ENCODE measurements at regions not wholly inside any gene's neighbourhood (a gene's known extent, or its start where the extent isn't known, plus 50 kb on each side); places are given as distances from the start of the nearest gene placed in this dataset.
"Not testable (repeated sequence)": the region's sequence is repeated elsewhere in the genome, so short reads cannot be mapped to it uniquely, and the experiment has no call there.

DNA sequence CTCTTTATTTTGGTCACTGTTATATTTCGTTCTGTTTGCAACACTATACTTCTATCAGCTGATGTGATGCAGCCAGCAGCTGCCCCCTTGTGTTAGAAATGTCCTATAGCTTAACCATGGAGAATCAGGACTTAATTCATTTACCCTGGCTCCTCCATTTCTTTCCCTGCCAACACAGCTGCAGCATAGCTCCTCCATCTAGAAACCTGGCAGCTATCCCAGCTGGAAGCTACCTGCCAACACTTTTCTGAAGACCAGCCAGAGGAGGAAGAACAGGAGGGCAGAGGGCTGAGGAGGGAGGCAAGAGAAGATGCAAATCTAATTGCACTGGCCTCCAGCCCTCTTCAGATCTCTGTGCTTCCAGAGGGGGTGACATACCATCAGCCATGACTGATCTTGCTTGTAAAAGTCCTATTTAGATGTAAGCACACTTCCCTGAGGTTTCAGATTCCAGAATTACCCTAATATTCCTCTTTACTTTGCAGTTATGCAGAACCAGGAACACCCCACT is 156.8 kb upstream of the TMEM260 start:
- no peak for DNase-seq

GRCh38 chr14:56423544-56423943 is 156.1 kb upstream of the TMEM260 start:
- DNase-seq: no peak

DNA sequence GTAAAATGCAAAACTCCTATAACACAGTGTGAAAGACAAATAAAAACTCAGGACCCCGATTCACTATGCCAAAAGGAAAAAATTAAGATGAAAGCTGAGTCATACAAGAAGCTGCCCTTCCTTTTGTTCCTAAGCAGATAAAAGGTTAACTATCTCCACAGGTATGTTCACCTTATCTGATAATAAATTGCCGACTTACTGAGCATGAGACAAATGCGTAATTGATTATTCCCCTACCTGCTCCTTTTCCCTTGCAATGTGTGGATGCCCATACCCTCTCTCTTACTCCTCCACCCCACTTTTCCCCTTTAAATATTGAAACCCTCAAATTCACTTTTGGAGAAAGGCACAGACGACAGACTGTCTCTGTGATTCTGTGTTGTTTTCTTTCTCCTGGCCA is 148.6 kb upstream of the TMEM260 start:
- no peak for DNase-seq

- no peak for DNase-seq
Observed at GRCh38 chr14:56449670-56450213, 129.9 kb upstream of the TMEM260 start.

- DNase-seq: no peak
Observed at GRCh38 chr14:56452940-56453339, 126.7 kb upstream of the TMEM260 start.

DNA sequence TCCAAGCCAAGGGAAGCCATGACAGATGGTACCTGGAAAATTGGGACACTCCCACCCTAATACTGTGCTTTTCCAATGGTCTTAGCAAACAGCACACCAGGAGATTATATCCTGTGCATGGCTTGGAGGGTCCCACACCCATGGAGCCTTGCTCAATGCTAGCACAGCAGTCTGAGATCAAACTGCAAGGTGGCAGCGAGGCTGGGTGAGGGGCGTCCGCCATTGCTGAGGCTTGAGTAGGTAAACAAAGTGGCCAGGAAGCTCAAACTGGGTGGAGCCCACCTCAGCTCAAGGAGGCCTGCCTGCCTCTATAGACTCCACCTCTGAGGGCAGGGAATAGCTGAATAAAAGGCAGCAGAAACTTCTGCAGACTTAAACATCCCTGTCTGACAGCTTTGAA is 124.9 kb upstream of the TMEM260 start:
- DNase-seq: not testable (repeated sequence)

DNA sequence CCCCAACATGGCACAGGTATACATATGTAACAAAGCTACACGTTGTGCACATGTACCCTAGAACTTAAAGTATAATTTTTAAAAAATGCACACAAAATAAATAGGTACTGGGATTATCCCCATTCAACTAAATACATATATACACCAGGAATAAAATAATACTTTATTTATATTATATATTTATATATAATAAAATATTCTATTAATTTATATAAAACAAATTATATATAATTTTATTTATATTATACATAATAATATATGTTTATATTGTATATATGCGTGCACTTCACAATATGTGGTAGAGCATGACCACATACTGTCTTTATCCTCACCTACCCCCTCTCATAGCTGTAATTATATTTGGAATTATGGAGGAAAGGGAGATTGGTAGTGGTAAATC is 119.1 kb upstream of the TMEM260 start:
- DNase-seq: no peak

DNA sequence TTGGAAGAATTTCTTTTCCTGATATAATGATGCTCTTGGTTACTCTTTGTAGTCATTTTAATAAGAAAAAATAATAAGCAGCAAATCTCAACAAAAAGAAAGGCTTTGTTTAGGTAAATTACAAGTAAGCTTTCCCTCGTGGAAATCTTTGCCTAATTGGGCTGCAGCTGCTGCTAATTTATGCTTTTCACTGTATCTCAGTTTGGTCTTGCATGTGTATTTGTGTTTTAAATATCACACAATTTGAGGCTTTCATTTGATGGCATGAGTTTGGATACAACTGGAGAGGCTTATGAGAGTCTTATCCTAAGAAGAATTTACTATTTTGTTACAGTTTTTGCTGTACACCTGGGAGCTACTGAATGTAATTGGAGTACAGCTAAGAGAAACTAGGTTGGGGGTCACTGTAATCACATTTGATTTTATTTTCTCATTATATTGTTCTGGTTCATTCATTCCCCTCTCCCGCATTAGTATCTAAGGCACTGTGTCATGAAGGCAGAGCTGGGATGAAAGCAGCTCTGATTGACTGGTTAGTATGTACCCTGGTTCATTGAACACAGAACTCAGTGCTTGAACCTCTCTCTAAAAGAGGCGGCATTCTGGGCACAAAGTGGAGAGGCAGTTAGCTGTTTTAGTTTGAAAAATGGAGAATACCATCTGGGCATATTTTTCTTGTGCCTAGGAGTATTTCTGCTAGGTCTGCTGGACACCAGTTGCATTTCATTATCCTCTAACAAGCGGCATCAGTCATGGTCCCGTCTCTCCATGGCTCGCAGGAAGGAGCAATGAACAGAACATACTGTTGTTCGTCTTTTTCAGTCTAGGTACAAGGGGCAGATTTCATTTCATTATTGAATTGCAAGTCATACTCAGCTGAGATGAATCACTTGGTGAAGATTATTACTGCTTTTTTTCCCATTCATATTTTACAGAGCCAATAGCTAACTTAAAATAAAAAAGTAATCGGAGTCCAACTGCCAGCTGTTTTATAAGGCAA is 118.0 kb upstream of the TMEM260 start:
- DNase-seq: no peak

DNA sequence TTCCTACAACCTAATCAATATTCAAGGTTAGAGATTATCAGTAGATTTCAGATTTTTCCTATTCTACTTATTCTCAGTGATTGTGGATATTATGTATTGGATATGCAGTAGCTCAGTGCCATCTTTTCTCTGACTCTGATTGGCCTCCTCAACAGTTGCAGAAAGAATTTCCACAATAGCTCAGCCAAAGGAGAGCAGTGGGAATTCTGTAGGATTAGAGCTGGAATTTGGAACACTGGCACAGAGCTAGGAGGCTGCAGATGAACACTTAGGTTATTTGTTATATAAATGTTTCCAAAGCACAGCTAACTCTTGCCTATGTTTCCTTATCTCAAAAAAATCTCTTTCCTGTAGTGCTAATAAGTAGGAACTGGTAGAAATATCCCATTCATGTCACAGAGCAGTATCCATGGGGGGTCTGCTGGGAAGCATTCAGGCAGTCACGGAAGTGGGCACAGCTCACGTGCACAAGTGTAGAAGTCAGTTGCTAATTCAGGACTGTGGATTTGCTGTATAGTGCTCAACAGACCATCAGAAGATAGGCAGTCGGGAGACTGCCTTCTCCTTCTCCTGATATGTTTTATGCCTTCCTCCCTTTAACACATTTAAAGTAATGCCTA is 116.2 kb upstream of the TMEM260 start:
- no peak for DNase-seq

DNA sequence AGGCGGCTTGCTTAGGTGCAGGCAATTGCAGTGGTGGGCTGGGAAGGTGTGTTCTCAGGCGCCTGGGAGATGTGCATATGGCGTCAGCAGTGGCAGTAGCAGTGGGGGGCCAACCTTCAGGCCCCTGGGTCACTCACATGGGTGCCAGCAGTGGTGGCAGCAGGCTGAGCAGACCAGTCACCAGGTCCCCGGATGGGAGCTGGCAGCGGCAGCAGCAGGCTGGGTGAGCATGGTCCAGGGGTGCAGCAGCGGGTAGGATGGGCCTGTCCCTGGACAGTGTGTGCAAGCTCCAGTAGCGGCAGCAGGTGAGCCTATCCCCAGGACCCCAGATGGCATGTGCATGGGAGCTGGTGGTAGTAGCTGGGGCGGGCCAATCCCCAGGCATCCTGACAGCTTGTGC is 108.5 kb upstream of the TMEM260 start:
- no peak for DNase-seq

GRCh38 chr14:56474419-56475022 is 105.1 kb upstream of the TMEM260 start:
- no peak for DNase-seq

DNA sequence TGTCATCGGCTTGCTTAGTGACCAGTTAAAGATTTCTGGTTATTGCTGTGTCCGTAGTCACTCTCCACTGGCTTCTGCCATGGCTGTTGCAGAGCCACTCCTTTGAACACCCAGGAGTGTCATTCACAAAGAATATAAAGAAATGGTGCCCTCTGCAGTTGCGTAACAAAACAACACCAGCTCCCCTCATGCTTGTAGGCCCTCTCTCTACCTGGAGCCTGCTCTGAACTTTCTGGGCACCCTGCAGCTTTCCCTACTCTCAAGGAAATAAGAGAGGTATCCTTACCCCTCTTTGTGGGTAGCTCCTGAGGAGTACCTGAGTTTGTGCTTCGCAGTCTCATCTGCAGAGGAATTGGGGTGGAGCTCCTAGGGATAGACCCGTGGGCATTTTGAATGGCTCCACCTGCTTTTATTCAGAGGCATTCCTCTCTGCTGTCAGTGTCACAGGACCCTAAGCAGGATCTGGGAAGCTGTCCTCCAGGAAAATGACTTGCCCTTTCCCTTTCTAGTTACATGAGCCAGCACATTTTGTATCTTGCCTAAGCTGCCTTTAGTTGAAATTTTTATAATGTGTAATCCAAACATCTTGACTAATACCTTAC is 97.2 kb upstream of the TMEM260 start:
- no peak for DNase-seq

DNA sequence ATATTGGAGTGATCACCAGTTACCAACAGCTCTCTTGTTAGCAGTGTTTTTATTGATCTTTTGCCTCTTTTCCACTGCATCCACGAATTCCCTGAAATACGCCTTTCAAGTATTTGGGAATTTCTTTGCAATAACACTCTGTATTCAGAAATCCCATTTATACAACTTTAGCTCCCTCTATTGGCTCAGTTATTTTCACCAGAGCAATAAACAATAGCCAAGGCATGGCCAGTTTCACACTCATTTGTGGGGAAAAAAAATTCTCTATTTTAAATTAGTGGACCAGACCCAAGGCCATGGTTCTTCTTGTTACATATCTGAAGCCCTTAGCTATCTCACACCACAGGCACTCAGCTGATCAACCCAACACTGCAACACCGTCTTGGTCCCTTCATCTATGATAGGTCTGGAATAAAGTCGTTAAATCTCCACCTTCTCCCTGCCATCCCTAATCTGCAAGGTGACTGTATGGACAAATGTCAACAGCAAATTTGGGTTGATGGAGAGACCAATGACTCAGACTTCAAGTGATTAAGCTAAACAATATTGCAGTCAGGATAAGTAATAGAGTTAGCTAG is 92.4 kb upstream of the TMEM260 start:
- DNase-seq: no peak

DNA sequence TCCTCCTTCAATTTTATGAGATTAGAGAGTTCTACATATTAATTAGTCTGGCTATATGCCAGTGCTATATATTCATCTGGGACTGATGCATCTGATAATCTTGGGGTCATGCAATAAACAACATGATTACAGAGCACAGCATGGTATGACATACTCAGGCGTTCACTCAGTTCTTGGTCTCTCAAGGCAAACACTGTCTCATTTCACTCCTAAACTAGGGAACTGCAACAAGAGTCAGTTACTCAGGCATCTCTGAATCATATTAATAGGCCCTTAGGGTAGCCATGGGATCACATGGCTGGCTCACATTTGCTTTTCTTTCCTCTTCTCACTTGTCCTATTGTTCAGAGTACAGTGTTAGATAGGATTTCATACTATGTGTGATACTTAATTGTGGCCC is 91.8 kb upstream of the TMEM260 start:
- DNase-seq: no peak

DNA sequence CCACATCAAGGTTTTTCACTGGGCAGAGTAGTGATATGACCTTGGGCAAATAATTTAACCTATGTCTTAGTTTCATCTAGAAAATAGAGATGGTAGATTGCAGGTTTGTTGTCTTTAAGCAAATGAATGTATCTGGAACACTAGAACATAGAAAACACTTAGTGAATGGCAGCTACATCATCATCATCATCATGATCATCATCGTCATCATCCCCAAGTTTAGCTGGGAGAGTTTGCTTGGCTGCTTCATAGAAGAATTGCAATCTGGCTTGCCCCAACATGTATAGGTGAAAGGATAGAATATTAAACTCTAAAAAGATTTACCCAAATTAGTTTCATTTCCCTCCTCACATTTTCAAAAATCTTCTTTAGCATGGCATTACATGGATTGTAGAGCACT is 91.3 kb upstream of the TMEM260 start:
- no peak for DNase-seq

DNA sequence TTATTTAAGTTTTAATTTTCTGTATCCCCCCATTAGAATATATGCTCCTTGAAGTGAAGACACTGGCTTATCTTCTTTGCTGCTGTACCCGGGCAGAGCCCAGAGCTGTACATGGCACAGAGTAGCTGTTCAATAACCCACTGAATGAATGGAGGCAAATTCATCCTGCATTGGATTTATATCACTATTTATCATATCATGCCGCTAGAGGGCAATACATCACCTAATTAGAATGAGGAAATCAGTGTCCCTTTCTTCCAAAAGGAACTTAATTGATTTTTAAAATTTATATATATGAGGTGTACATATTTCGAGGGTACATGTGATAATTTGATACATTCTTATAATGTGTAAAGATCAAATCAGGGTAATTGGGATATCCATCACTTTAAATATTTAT is 89.2 kb upstream of the TMEM260 start:
- DNase-seq: no peak

GRCh38 chr14:56491299-56492285 is 88.0 kb upstream of the TMEM260 start:
- peak; percentile 17 for DNase-seq

GRCh38 chr14:56494167-56494566 is 85.4 kb upstream of the TMEM260 start:
- no peak for DNase-seq

DNA sequence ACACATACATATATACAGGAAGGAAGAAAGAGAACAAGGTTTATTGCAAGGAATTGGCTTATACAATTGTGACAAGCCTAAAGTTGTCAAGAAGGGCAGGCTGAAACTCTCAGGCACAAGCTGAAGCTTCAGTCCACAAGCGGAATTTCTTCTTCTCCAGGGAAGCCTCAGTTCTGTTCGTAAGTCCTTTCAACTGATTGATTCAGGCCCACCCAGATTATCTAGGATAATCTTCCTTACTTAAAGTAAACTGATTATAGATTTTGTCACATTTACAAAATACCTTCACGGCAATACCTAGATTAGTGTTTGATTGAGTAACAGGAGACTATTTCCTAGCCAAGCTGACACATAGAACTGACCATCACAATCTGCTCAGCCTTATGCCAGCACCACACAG is 81.5 kb upstream of the TMEM260 start:
- no peak for DNase-seq

- no peak for DNase-seq
Observed at GRCh38 chr14:56501909-56502530, 77.6 kb upstream of the TMEM260 start.

DNA sequence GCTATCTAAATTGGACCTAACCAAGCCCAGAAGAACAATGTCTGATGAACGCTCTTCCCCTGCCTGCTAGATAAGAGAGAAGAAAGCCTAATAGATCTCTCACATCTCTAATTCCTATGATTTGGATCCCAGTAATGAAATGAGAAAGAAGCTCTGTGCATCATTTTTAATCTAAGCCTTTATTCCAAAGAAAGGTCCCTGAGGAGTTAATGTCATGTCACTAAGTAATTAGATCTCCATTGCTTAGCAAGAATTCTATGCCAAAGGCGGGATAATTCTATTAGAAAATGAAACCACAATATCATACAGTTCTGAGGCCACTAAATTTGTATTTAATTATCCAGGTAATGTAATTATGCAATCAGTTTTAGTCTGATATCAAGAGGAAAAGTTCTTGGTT is 74.2 kb upstream of the TMEM260 start:
- DNase-seq: no peak

Data from activated naive CD4-positive, alpha-beta T cell treated with anti-CD3 and anti-CD28 coated beads, Interleukin-2, amount 50 U/mL, for 16 hours (primary cell).